Right ventricle myocardium inferior (tissue), 1 donor: ENCODE measurements at regions not wholly inside any gene's neighbourhood (a gene's known extent, or its start where the extent isn't known, plus 50 kb on each side); places are given as distances from the start of the nearest gene placed in this dataset.
"Not testable (repeated sequence)": the region's sequence is repeated elsewhere in the genome, so short reads cannot be mapped to it uniquely, and the experiment has no call there.

Experiments
- ATAC-seq: fragments of 200-7000 bp; cut with Tn5 transposase; one replicate; pipeline ENCODE4 v1.9.1; 2020; ENCODE audit warnings: mild to moderate bottlenecking, moderate library complexity
- DNase-seq: peaks from one replicate; pipeline ENCODE4 v3.0.0; 2021; ENCODE audit errors: missing footprints
- intact Hi-C: fragments of 100-400 bp; cut with DNase I; formaldehyde crosslinking; loops from one replicate; pipeline ENCODE4 v1.11.0; 2022
- donor health status: DM: no; HTN: yes; CAD: no; lungs with severe emphysema.

GRCh38 chr3:75840160-75840559 lies 54.8 kb upstream of the ZNF717 start:
- ATAC-seq, intact Hi-C loops, DNase-seq: not testable (repeated sequence)

GRCh38 chr3:75850301-75851008 lies 65.1 kb upstream of the ZNF717 start:
- DNase-seq, intact Hi-C loops, ATAC-seq: not testable (repeated sequence)

GRCh38 chr3:75863130-75863529 lies 77.8 kb upstream of the ZNF717 start:
- no peak for DNase-seq
- intact Hi-C loops: no loop called here
- no peak for ATAC-seq

GRCh38 chr3:75863878-75864277 lies 78.5 kb upstream of the ZNF717 start:
- DNase-seq (no peak), ATAC-seq (no peak)
- intact Hi-C loops: no loop called here

- DNase-seq, intact Hi-C loops, ATAC-seq: not testable (repeated sequence)
These were observed 98.4 kb upstream of the ZNF717 start for GRCh38 chr3:75883719-75884118.

- DNase-seq: no peak
- no peak for ATAC-seq
- intact Hi-C loops: no loop called here
These were observed 101.7 kb upstream of the ZNF717 start for GRCh38 chr3:75886971-75887526.

- DNase-seq (no peak), ATAC-seq (no peak)
- intact Hi-C loops: no loop called here
These were observed 108.9 kb upstream of the ZNF717 start for GRCh38 chr3:75894234-75894633.

- DNase-seq (no peak), ATAC-seq (no peak)
- intact Hi-C loops: no loop called here
These were observed 110.9 kb upstream of the ZNF717 start for GRCh38 chr3:75896265-75896664.

- DNase-seq, ATAC-seq, intact Hi-C loops: not testable (repeated sequence)
These were observed 116.1 kb upstream of the ZNF717 start for GRCh38 chr3:75901446-75901845.

- intact Hi-C loops: no loop called here
- DNase-seq (peak; percentile 42), ATAC-seq (no peak)
These were observed 121.3 kb upstream of the ZNF717 start for GRCh38 chr3:75906555-75907112.

- DNase-seq (no peak), ATAC-seq (no peak)
- intact Hi-C loops: no loop called here
These were observed 128.5 kb upstream of the ZNF717 start for GRCh38 chr3:75913800-75914350.

GRCh38 chr3:75914741-75915140 lies 129.4 kb upstream of the ZNF717 start:
- intact Hi-C loops, DNase-seq, ATAC-seq: not testable (repeated sequence)

GRCh38 chr3:75938921-75939320 lies 153.6 kb upstream of the ZNF717 start:
- ATAC-seq (no peak), DNase-seq (no peak)
- intact Hi-C loops: no loop called here

- DNase-seq (no peak), ATAC-seq (no peak)
- intact Hi-C loops: no loop called here
These were observed 166.6 kb upstream of the ZNF717 start for GRCh38 chr3:75951941-75952340.

GRCh38 chr3:75960031-75960430 lies 174.7 kb upstream of the ZNF717 start:
- intact Hi-C loops, ATAC-seq, DNase-seq: not testable (repeated sequence)

GRCh38 chr3:75962054-75962453 lies 176.7 kb upstream of the ZNF717 start:
- intact Hi-C loops, ATAC-seq, DNase-seq: not testable (repeated sequence)

- DNase-seq (no peak), ATAC-seq (no peak)
- intact Hi-C loops: no loop called here
These were observed 181.7 kb upstream of the ZNF717 start for GRCh38 chr3:75967071-75967470.

GRCh38 chr3:75978686-75979085 lies 193.3 kb upstream of the ZNF717 start:
- intact Hi-C loops: no loop called here
- no peak for DNase-seq
- no peak for ATAC-seq

GRCh38 chr3:75981401-75981800 lies 196.1 kb upstream of the ZNF717 start:
- intact Hi-C loops: no loop called here
- no peak for DNase-seq
- no peak for ATAC-seq

- intact Hi-C loops: no loop called here
- ATAC-seq (no peak), DNase-seq (no peak)
These were observed 196.8 kb upstream of the ZNF717 start for GRCh38 chr3:75982151-75982550.
